ENCODE measurements at regions not wholly inside any gene's neighbourhood (a gene's known extent, or its start where the extent isn't known, plus 50 kb on each side); places are given as distances from the start of the nearest gene placed in this dataset.

DNA sequence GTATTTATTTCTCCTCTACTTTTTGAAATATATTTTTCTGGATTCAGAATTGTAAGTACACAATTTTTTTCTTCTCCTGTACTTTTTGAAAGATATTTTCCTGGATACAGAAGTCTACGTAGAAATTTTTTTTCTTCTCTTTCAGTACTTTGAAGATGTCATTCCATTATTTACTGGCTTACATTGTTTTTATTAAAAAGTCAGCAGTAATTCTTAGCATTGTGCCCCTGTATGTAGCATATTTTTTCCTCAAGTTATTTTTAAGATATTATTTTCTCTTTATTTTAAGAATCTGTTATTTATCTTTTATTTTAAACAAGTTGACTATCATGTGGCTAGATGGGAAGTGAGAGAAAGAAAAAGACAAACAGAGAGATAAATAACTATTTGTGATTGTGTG lies 119.0 kb upstream of the NPSR1 start:
- no peak for TF ChIP-seq POLR2A (IDR thresholded peaks at IDR 0.05; ENCODE audit: low read depth, low read length)
- no peak for TF ChIP-seq POLR2AphosphoS5 (IDR thresholded peaks at IDR 0.05; ENCODE audit: low read depth, low read length)

Data from GM12892 (cell line).